Suprapubic skin (tissue), 4 donors: ENCODE measurements at regions not wholly inside any gene's neighbourhood (a gene's known extent, or its start where the extent isn't known, plus 50 kb on each side); places are given as distances from the start of the nearest gene placed in this dataset.

Experiments used
- CTCF ChIP-seq, 2 donors: fragments of 200-600 bp in 1 of 2; fragments of 450-650 bp in 1 of 2; sonication (generic) in 1 of 2; IDR thresholded peaks; one replicate each; pipeline ENCODE4 v1.5.1; 2016 to 2019; ENCODE audit warnings: antibody characterized with exemption in 2 of 2, mild to moderate bottlenecking in 1 of 2, moderate library complexity in 1 of 2
- POLR2A ChIP-seq, 2 donors: fragments of 450-650 bp; IDR thresholded peaks; one replicate each; pipeline ENCODE4 v1.6.1; 2017; ENCODE audit warnings: antibody characterized with exemption in 2 of 2, mild to moderate bottlenecking in 2 of 2, moderate library complexity in 2 of 2
- POLR2AphosphoS5 ChIP-seq, 3 donors: sonication (generic); formaldehyde crosslinking; IDR thresholded peaks; one replicate each; pipeline ENCODE4 v1.6.1; 2017; ENCODE audit warnings: antibody characterized with exemption in 3 of 3

DNA sequence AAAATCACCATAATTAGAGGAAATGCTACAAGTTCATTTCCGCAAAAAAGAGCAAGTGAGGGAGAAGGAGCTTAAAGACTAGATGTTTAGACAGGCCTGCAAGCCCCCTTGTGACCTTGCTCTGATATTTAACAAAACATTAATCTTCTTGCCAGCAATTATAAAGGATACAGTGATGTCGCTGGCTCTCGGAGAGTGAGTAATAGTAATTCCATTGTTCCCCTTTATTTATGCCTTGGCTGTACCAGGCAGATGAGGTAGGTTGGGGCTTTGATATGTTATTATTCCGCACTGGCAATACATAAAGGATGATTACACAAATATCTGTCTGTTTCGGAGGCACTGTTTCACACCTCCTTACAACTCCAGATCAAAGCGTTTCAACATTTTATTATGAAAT is 204.8 kb upstream of the SALL1 start:
- TF ChIP-seq POLR2AphosphoS5 (IDR thresholded peaks at IDR 0.05): no peak
- TF ChIP-seq POLR2A (IDR thresholded peaks at IDR 0.05): no peak
- TF ChIP-seq CTCF (IDR thresholded peaks at IDR 0.05): no peak
